Endothelial cell (in vitro differentiated cells): ENCODE measurements at regions not wholly inside any gene's neighbourhood (a gene's known extent, or its start where the extent isn't known, plus 50 kb on each side); places are given as distances from the start of the nearest gene placed in this dataset.
"Not testable (repeated sequence)": the region's sequence is repeated elsewhere in the genome, so short reads cannot be mapped to it uniquely, and the experiment has no call there.

Experiments used
- DNase-seq: peaks from one replicate; pipeline ENCODE4 v3.0.0; 2021; ENCODE audit warnings: low spot score
- H3K27ac Mint-ChIP-seq: one replicate; pipeline ENCODE4 v1.8.0; 2021; ENCODE audit warnings: mixed read lengths, inconsistent platforms; ENCODE audit not compliant: unreplicated experiment
- H3K27me3 Mint-ChIP-seq: one replicate; pipeline ENCODE4 v1.8.0; 2021; ENCODE audit warnings: mild to moderate bottlenecking, moderate library complexity, mixed read lengths, inconsistent platforms; ENCODE audit not compliant: unreplicated experiment
- H3K36me3 Mint-ChIP-seq: one replicate; pipeline ENCODE4 v1.8.0; 2021; ENCODE audit warnings: mild to moderate bottlenecking, low read depth, mixed read lengths, inconsistent platforms; ENCODE audit not compliant: unreplicated experiment
- H3K4me1 Mint-ChIP-seq: one replicate; pipeline ENCODE4 v1.8.0; 2021; ENCODE audit warnings: mild to moderate bottlenecking, mixed read lengths, inconsistent platforms; ENCODE audit not compliant: unreplicated experiment
- H3K4me3 Mint-ChIP-seq: one replicate; pipeline ENCODE4 v1.8.0; 2021; ENCODE audit warnings: mild to moderate bottlenecking, mixed read lengths, inconsistent platforms; ENCODE audit not compliant: unreplicated experiment
- H3K9me3 Mint-ChIP-seq: one replicate; pipeline ENCODE4 v1.8.0; 2021; ENCODE audit warnings: mixed read lengths, inconsistent platforms; ENCODE audit not compliant: unreplicated experiment
- CTCF ChIP-seq: fragments of 200-600 bp; sonication (generic); IDR thresholded peaks from one replicate; pipeline ENCODE4 v1.5.0; 2021; ENCODE audit warnings: antibody characterized with exemption; ENCODE audit not compliant: unreplicated experiment

- Mint-ChIP-seq H3K27me3 (peaks cover 4% of the 10 kb centered on the region), H3K9me3 (no peaks in the 10 kb centered on the region), H3K4me3 (no peak overlapping the region), H3K27ac (no peak overlapping the region), H3K4me1 (no peaks in the 10 kb centered on the region), H3K36me3 (no peaks in the 10 kb centered on the region)
- no peak for TF ChIP-seq CTCF
- no peak for DNase-seq
Measured at GRCh38 chr14:89728964-89729363, 225.6 kb downstream of the EFCAB11 start.

- not testable (repeated sequence) for H3K4me1 Mint-ChIP-seq, H3K27me3 Mint-ChIP-seq, DNase-seq, H3K27ac Mint-ChIP-seq, H3K36me3 Mint-ChIP-seq, H3K4me3 Mint-ChIP-seq, H3K9me3 Mint-ChIP-seq
Measured at GRCh38 chr14:89726226-89726625, 228.3 kb downstream of the EFCAB11 start.

- H3K4me3 Mint-ChIP-seq: no peak overlapping the region
- H3K9me3 Mint-ChIP-seq: no peaks in the 10 kb centered on the region
- H3K36me3 Mint-ChIP-seq: no peaks in the 10 kb centered on the region
- peaks cover 4% of the 10 kb centered on the region for H3K27me3 Mint-ChIP-seq
- H3K4me1 Mint-ChIP-seq: peaks cover 24% of the 10 kb centered on the region
- no peak for TF ChIP-seq CTCF
- no peak overlapping the region for H3K27ac Mint-ChIP-seq
- DNase-seq: no peak
Measured at GRCh38 chr14:89724628-89724960, 229.9 kb downstream of the EFCAB11 start.

- DNase-seq: no peak
- peaks cover 2% of the 10 kb centered on the region for H3K27me3 Mint-ChIP-seq
- no peaks in the 10 kb centered on the region for H3K36me3 Mint-ChIP-seq
- no peak overlapping the region for H3K27ac Mint-ChIP-seq
- H3K4me1 Mint-ChIP-seq: peaks cover 26% of the 10 kb centered on the region
- no peak for TF ChIP-seq CTCF
- no peaks in the 10 kb centered on the region for H3K9me3 Mint-ChIP-seq
- H3K4me3 Mint-ChIP-seq: no peak overlapping the region
Measured at GRCh38 chr14:89723930-89724627, 230.5 kb downstream of the EFCAB11 start.

GRCh38 chr14:89721956-89722355 is 232.6 kb downstream of the EFCAB11 start:
- H3K9me3 Mint-ChIP-seq: no peaks in the 10 kb centered on the region
- no peak overlapping the region for H3K27ac Mint-ChIP-seq
- DNase-seq: no peak
- peaks cover 26% of the 10 kb centered on the region for H3K4me1 Mint-ChIP-seq
- no peaks in the 10 kb centered on the region for H3K36me3 Mint-ChIP-seq
- no peak for TF ChIP-seq CTCF
- no peaks in the 10 kb centered on the region for H3K27me3 Mint-ChIP-seq
- no peak overlapping the region for H3K4me3 Mint-ChIP-seq
